HCT116 (cell line): ENCODE measurements at regions not wholly inside any gene's neighbourhood (a gene's known extent, or its start where the extent isn't known, plus 50 kb on each side); places are given as distances from the start of the nearest gene placed in this dataset.

ENCODE experiments used
- ATAC-seq: fragments of 200-7000 bp; cut with Tn5 transposase; 2 replicates; pipeline ENCODE4 v1.9.1; 2020; ENCODE audit warnings: mild to moderate bottlenecking, moderate library complexity
- BruUV-seq: library from RNA; stranded (reverse); fragments of 400-500 nt; replicated peaks from 2 replicates; lab custom pipeline; 2021; lab: Mats Ljungman, UMichigan
- CTCF ChIA-PET: fragments of 300-600 bp; sonication (Branson Sonifier 250); formaldehyde crosslinking; loops from one replicate; lab custom pipeline; 2021; ENCODE audit warnings: antibody characterized with exemption; lab: Charles Lee
- POLR2A ChIA-PET: fragments of 300-600, 350-600 bp; sonication (Branson Sonifier 250); formaldehyde crosslinking; loops from one replicate; lab custom pipeline; 2021; ENCODE audit warnings: antibody characterized with exemption; lab: Charles Lee
- RAD21 ChIA-PET, 2 experiments: fragments of 300-600 bp; sonication (Branson Sonifier 250); formaldehyde crosslinking; loops; one replicate each; lab custom pipeline; 2023; ENCODE audit warnings: low total read pairs in 2 of 2; ENCODE audit not compliant: uncharacterized antibody in 2 of 2, unreplicated experiment in 2 of 2, low non-redundant PET in 1 of 2; lab: Charles Lee
- DNase-seq: peaks from one replicate; pipeline ENCODE4 v3.0.0-alpha.2; 2010; ENCODE audit warnings: low read depth, low spot score
- H2AFZ ChIP-seq: fragments of 200-600 bp; shearing (Covaris generic), sonication (generic); 2 replicates; pipeline ENCODE4 v1.6.1; 2017; ENCODE audit warnings: low read depth, mixed run types, mixed read lengths, antibody characterized with exemption, low read length; ENCODE audit not compliant: poor library complexity, severe bottlenecking
- H3K27ac ChIP-seq: 2 replicates; pipeline ENCODE4 v1.5.1; 2012; ENCODE audit warnings: low read depth, low read length
- H3K27me3 ChIP-seq: fragments of 200-600 bp; sonication (generic); 2 replicates; pipeline ENCODE4 v1.6.1; 2016; ENCODE audit warnings: mixed run types, low read length, mixed read lengths; ENCODE audit not compliant: insufficient read depth
- H3K36me3 ChIP-seq, 2 experiments: fragments of 200-500 bp in 1 of 2; fragments of 200-600 bp in 1 of 2; sonication (Bioruptor generic) in 1 of 2; sonication (generic) in 1 of 2; 2 replicates each; pipeline versions ENCODE4 v1.5.1 to v1.6.1; 2014 to 2016; ENCODE audit warnings: low read length in 2 of 2, inconsistent platforms in 1 of 2, mixed read lengths in 1 of 2, mixed run types in 1 of 2; ENCODE audit not compliant: insufficient read depth in 2 of 2, control insufficient read depth in 1 of 2
- H3K4me1 ChIP-seq, 2 experiments: fragments of 200-600 bp in 1 of 2; sonication (generic) in 1 of 2; 2 replicates each; pipeline versions ENCODE4 v1.5.1 to v1.6.1; 2012 to 2017; ENCODE audit warnings: low read length in 2 of 2, inconsistent platforms in 1 of 2, mild to moderate bottlenecking in 1 of 2, mixed read lengths in 1 of 2, mixed run types in 1 of 2, moderate library complexity in 1 of 2; ENCODE audit not compliant: insufficient read depth in 2 of 2, control insufficient read depth in 1 of 2
- H3K4me2 ChIP-seq: fragments of 200-600 bp; sonication (generic); 2 replicates; pipeline ENCODE4 v1.6.1; 2017; ENCODE audit warnings: mixed run types, low read length, mixed read lengths
- H3K4me3 ChIP-seq, 2 experiments: fragments of 200-600 bp in 1 of 2; sonication (generic) in 1 of 2; replicated peaks in 1 of 2; 2 replicates each; pipeline ENCODE4 v1.5.1; 2011 to 2016; ENCODE audit warnings: low read length in 2 of 2, control low read depth in 1 of 2, low read depth in 1 of 2, mild to moderate bottlenecking in 1 of 2, mixed read lengths in 1 of 2, mixed run types in 1 of 2
- H3K79me2 ChIP-seq: fragments of 200-600 bp; sonication (generic); 2 replicates; pipeline ENCODE4 v1.6.1; 2017; ENCODE audit warnings: mild to moderate bottlenecking, mixed run types, low read length, moderate library complexity, mixed read lengths; ENCODE audit not compliant: insufficient read depth
- H3K9ac ChIP-seq: fragments of 200-600 bp; sonication (generic); 2 replicates; pipeline ENCODE4 v1.6.1; 2016; ENCODE audit warnings: low read length, mixed read lengths
- H3K9me2 ChIP-seq: fragments of 200-600 bp; sonication (generic), shearing (Covaris generic); 2 replicates; pipeline ENCODE4 v1.6.1; 2017; ENCODE audit warnings: mixed run types, mild to moderate bottlenecking, moderate library complexity; ENCODE audit not compliant: insufficient read depth
- H3K9me3 ChIP-seq, 2 experiments: fragments of 200-500 bp in 1 of 2; fragments of 200-600 bp in 1 of 2; sonication (Bioruptor generic) in 1 of 2; sonication (generic) in 1 of 2; 2 replicates each; pipeline ENCODE4 v1.6.1; 2014 to 2017; ENCODE audit warnings: low read length in 2 of 2, mixed read lengths in 2 of 2, inconsistent platforms in 1 of 2, low read depth in 1 of 2, mild to moderate bottlenecking in 1 of 2, mixed run types in 1 of 2, moderate library complexity in 1 of 2; ENCODE audit not compliant: control insufficient read depth in 1 of 2, insufficient read depth in 1 of 2
- H4K20me1 ChIP-seq: fragments of 200-600 bp; sonication (generic), shearing (Covaris generic); 2 replicates; pipeline ENCODE4 v1.6.1; 2017; ENCODE audit warnings: mixed run types, mild to moderate bottlenecking, moderate library complexity; ENCODE audit not compliant: insufficient read depth
- CBX3 ChIP-seq: IDR thresholded peaks from 2 replicates; pipeline ENCODE4 v1.6.1; 2012; ENCODE audit warnings: low read depth
- EGR1 ChIP-seq: IDR thresholded peaks from 2 replicates; pipeline ENCODE4 v1.6.1; 2012; ENCODE audit warnings: low read depth
- EZH2phosphoT487 ChIP-seq: fragments of 200-600 bp; IDR thresholded peaks from 2 replicates; pipeline ENCODE4 v1.6.1; 2018; ENCODE audit warnings: antibody characterized with exemption, borderline replicate concordance
- JUND ChIP-seq: IDR thresholded peaks from 2 replicates; pipeline ENCODE4 v1.6.1; 2012
- POLR2A ChIP-seq: IDR thresholded peaks from 2 replicates; pipeline ENCODE4 v1.7.0; 2011; ENCODE audit warnings: borderline replicate concordance; ENCODE audit not compliant: insufficient read depth, insufficient read length; ENCODE audit errors: extremely low read depth
- POLR2AphosphoS5 ChIP-seq: IDR thresholded peaks from 2 replicates; pipeline ENCODE4 v1.6.1; 2011; ENCODE audit warnings: mild to moderate bottlenecking, low read depth, low read length, moderate library complexity
- RAD21 ChIP-seq: IDR thresholded peaks from 2 replicates; pipeline ENCODE4 v1.6.1; 2012; ENCODE audit warnings: low read depth, mild to moderate bottlenecking
- TCF7L2 ChIP-seq: IDR thresholded peaks from 2 replicates; pipeline ENCODE4 v1.7.0; 2011; ENCODE audit warnings: borderline replicate concordance, inconsistent platforms; ENCODE audit not compliant: insufficient read depth, insufficient read length; ENCODE audit errors: extremely low read depth
- YY1 ChIP-seq: IDR thresholded peaks from 2 replicates; pipeline ENCODE4 v1.6.1; 2011; ENCODE audit warnings: low read length, low read depth, moderate library complexity, mild to moderate bottlenecking; ENCODE audit not compliant: insufficient replicate concordance; ENCODE audit errors: extremely low read depth
- intact Hi-C: fragments of 100-400 bp; cut with micrococcal nuclease; formaldehyde crosslinking; loops from 2 replicates; pipeline ENCODE4 v1.10.0; 2022
- TF ChIP-seq, protein P1 (sequence below): IDR thresholded peaks from 2 replicates; pipeline ENCODE4 v1.6.1; 2012; ENCODE audit warnings: low read depth
- TF ChIP-seq, protein P2 (sequence below): IDR thresholded peaks from 2 replicates; pipeline ENCODE4 v1.6.1; 2012
- TF ChIP-seq, protein P3 (sequence below): IDR thresholded peaks from 2 replicates; pipeline ENCODE4 v1.6.1; 2011; ENCODE audit warnings: mild to moderate bottlenecking, low read length, moderate library complexity; ENCODE audit not compliant: insufficient replicate concordance; ENCODE audit errors: extremely low read depth

DNA sequence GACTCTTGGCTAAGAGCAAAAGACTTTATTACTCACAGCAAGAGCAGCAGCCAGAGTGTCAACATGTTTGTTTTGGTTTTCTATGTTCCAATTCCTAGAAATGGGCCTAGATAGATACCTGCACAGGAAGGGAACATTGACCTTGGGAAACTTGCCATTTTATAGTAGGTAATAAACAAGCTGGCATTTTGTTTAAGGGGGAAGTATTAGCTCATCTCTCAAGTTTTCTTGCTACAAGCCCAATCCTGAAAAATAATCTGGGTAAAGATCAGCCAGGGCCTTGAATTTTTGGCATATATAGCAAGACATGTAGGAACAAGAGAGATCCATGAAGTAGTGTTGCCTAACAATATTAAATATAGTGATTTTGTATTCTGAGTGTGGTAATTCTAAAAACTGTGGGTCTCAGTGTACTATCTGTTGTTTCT is 51.4 kb upstream of the RGL1 start:
- BruUV-seq, result no TSS peak
- H4K20me1 ChIP-seq, result no peaks in the 10 kb centered on the region
- H3K4me2 ChIP-seq, result no peak overlapping the region
- DNase-seq (no peak), ATAC-seq (no peak)
- TF ChIP-seq EGR1, result no peak
- no peak for TF ChIP-seq POLR2AphosphoS5
- TF ChIP-seq, protein P1, sequence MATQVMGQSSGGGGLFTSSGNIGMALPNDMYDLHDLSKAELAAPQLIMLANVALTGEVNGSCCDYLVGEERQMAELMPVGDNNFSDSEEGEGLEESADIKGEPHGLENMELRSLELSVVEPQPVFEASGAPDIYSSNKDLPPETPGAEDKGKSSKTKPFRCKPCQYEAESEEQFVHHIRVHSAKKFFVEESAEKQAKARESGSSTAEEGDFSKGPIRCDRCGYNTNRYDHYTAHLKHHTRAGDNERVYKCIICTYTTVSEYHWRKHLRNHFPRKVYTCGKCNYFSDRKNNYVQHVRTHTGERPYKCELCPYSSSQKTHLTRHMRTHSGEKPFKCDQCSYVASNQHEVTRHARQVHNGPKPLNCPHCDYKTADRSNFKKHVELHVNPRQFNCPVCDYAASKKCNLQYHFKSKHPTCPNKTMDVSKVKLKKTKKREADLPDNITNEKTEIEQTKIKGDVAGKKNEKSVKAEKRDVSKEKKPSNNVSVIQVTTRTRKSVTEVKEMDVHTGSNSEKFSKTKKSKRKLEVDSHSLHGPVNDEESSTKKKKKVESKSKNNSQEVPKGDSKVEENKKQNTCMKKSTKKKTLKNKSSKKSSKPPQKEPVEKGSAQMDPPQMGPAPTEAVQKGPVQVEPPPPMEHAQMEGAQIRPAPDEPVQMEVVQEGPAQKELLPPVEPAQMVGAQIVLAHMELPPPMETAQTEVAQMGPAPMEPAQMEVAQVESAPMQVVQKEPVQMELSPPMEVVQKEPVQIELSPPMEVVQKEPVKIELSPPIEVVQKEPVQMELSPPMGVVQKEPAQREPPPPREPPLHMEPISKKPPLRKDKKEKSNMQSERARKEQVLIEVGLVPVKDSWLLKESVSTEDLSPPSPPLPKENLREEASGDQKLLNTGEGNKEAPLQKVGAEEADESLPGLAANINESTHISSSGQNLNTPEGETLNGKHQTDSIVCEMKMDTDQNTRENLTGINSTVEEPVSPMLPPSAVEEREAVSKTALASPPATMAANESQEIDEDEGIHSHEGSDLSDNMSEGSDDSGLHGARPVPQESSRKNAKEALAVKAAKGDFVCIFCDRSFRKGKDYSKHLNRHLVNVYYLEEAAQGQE, result no peak
- TF ChIP-seq, protein P2, sequence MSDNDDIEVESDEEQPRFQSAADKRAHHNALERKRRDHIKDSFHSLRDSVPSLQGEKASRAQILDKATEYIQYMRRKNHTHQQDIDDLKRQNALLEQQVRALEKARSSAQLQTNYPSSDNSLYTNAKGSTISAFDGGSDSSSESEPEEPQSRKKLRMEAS, result no peak
- no peak for TF ChIP-seq CBX3
- TF ChIP-seq EZH2phosphoT487, result no peak
- TF ChIP-seq RAD21, result no peak
- no peak for TF ChIP-seq POLR2A
- TF ChIP-seq, protein P3, sequence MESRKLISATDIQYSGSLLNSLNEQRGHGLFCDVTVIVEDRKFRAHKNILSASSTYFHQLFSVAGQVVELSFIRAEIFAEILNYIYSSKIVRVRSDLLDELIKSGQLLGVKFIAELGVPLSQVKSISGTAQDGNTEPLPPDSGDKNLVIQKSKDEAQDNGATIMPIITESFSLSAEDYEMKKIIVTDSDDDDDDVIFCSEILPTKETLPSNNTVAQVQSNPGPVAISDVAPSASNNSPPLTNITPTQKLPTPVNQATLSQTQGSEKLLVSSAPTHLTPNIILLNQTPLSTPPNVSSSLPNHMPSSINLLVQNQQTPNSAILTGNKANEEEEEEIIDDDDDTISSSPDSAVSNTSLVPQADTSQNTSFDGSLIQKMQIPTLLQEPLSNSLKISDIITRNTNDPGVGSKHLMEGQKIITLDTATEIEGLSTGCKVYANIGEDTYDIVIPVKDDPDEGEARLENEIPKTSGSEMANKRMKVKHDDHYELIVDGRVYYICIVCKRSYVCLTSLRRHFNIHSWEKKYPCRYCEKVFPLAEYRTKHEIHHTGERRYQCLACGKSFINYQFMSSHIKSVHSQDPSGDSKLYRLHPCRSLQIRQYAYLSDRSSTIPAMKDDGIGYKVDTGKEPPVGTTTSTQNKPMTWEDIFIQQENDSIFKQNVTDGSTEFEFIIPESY, result no peak
- no peak for TF ChIP-seq TCF7L2
- no peak for TF ChIP-seq YY1
- TF ChIP-seq JUND, result no peak
- TF ChIP-seq, all 23 proteins: peak for 0
- H3K9ac ChIP-seq, result no peak overlapping the region
- no peak overlapping the region for H3K4me3 ChIP-seq
- no peaks in the 10 kb centered on the region for H3K27me3 ChIP-seq
- no peaks in the 10 kb centered on the region for H3K9me2 ChIP-seq
- ChIA-PET RAD21 (no interaction called here), CTCF (no interaction called here), POLR2A (no interaction called here)
- intact Hi-C loops, result no loop called here
- H3K79me2 ChIP-seq, result no peaks in the 10 kb centered on the region
- peaks cover 0 to 6% of the 10 kb centered on the region in 2 experiments; a peak in 1 of 4 replicates for H3K4me1 ChIP-seq
- H2AFZ ChIP-seq, result no peak overlapping the region
- no peak overlapping the region for H3K27ac ChIP-seq
- H3K36me3 ChIP-seq, result no peaks in the 10 kb centered on the region
- H3K9me3 ChIP-seq, result no peaks in the 10 kb centered on the region
